D341Med (cell line): ENCODE measurements at regions not wholly inside any gene's neighbourhood (a gene's known extent, or its start where the extent isn't known, plus 50 kb on each side); places are given as distances from the start of the nearest gene placed in this dataset.

Experiments
- DNase-seq: peaks from one replicate; pipeline ENCODE4 v3.0.0; 2012; ENCODE audit warnings: low spot score

DNA sequence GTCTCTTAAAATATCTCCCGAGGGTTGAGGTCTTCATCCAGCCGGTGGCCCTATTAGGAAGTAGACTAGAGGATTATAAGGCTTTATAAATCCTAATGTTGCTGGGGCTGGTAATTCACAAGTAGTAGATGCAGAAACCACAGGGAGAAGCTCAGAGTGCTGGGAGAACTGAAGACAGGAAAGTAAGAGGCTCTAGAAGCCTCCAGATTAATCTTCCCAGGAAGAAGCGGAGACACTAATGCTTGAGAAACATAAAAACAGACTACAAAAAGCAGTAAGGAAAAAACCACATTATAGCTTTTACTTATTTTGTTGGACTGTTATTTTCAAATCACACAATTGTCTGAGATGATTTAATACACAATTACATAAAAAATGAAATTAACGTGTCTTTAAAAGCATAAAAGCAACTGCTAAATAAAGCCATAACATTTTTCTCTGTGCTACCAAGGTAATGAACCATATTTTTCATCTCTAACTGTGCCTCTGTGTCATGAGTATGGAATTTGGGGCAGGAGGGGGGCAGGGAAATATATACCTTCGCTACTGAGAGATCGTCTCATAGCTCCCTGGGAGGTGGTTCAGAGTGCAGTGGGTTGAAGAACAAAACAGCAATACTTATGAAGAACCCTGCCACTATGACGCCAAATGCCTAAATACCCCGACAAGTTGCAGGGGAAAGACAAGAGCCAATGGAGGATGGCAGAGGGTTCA is 806.2 kb upstream of the WWC1 start:
- DNase-seq, result no peak

DNA sequence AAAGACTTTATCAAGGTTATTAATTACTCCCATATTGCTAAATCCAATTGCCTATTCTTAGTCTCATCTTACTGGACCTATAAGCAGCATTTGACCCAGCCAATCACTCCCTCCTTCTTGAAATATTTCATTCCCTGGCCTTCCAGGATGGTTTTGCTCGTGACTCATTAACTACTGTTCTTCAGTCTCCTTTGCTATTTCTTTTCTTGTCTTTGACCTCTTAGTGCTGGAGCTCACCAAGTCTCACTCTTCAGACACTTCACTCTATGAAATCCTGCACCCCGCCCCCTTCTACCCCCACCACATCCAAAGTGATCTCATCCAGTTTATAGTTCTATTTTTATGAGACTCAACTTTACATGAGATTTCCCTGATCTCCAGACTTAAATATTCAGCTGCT is 803.1 kb upstream of the WWC1 start:
- no peak for DNase-seq

- DNase-seq, result no peak
These were observed 802.2 kb upstream of the WWC1 start for GRCh38 chr5:167489202-167489601.

DNA sequence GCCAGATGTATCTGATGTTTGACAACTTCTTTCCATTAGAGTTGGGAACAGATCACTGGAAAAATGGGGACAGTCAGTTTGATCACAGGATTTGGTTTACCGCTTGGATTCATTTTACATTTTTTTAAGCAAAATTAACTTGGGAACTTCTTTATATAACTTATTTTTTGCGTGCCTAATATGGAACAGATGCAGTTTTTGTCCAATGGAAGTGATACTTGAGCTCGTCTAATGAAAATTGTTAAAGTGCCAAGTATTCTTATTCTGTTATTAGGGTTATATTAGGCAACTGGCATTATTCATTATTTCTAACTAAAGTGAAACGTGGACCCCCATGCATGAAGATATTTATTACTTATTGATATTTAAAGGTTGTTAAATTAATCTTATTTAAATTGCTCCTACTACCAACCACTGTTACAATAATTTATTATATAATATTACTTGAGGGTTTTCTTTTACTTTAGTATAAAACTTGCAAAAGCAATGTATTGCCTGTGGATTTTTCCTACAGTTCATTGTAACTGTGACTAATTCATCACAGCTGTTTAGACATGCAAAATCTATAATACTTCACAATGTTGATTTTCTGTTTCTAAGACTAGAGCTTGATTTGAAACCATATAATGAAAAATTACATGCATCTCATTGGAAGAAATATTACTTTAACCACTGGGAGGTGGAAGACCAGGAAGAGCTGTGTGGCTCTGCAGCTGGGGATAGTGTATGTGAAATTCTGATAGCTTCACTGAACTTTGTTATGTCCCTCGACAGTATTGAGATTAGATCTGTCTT is 787.3 kb upstream of the WWC1 start:
- no peak for DNase-seq

GRCh38 chr5:167507463-167508233 is 783.8 kb upstream of the WWC1 start:
- DNase-seq, result no peak

DNA sequence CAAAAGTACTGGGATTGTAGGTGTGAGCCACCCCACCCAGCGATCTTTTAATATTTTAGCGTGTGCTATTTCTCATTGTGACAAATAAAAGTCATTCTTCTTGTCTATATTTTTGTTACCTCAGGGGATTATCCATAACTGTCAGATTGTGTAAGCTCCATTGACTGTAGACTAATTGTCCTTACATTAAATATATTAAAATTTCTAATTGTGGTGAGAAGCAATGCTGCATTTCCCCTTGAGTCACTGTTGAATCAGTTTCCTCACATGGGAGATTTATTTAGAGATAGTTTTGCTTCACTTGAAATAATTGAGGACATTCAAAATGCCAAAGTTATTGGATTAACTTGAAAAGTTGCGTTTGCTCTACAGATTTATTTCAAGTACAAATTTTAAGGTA is 782.4 kb upstream of the WWC1 start:
- no peak for DNase-seq

GRCh38 chr5:167511276-167511675 is 780.2 kb upstream of the WWC1 start:
- no peak for DNase-seq

DNA sequence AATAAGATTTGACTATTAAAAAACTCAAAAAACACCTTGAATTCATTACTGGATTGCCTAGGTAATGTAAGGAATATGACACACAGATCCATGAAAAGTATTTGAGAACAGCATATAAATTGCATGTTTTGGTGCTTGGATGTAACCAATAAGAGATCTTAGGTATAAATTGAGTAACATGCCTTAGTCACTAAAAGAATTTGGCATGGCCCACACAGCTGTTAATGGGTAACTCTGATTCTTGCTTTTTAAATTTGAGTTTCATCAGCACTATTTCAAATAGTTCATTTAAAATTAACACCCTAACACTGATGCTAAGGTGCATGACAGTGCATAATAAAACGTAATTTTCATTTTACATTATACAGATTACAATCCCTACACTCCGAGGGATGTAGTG is 779.3 kb upstream of the WWC1 start:
- no peak for DNase-seq

GRCh38 chr5:167513381-167513780 is 778.1 kb upstream of the WWC1 start:
- no peak for DNase-seq

DNA sequence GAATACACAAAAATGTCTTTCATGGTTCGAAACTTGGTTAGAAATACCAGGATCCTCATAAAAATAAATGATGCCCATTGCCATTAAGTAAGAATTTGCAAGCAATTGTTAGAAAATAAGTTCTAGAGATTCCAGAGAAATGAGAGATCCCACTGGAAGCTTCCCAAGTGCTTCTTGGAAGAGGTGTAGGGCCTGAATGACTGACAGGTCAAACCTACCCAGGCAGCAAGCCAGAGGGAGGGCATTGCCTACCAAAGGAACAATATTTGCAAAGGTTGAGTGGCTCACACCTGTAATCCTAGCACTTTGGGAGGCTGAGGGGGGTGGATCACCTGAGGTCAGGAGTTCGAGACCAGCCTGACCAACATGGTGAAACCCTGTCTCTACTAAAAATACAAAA is 777.0 kb upstream of the WWC1 start:
- DNase-seq, result no peak

DNA sequence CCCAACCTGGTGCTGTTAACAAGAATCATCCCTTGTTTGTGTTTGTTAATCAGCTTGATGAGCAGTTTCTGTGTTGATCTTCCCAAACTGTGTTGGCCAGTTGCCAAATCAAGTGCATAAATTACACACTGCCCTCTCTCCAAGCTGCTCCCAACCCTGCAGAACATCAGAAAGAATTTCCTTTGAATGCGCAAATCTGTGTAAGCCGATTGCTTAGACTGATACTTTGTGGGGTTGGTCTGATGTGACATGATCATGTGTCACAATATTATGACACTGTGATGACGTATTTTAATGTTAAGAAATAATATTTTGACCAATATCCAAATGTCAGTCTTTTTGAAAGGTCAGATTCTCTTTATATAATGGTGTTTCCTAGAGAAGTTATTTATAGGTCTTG is 766.4 kb upstream of the WWC1 start:
- peak; percentile 18 for DNase-seq

DNA sequence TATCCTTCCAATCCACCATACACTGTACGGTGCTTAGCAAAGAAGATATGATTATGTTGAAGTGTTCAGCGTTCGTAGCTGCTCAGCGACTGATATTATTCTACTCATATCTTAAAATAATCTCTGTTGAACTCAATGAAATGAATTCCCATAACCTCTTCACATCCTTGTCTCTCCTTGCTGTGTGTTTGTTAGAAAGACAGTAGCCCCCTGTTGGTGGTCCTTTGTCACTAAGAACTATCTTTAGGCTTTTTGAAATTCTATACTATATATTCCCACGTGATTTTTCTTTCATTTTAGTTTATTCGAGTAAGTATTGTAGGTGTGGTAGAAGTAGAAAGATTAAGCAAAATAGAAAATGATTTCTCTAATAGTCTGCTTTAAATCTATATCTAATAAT is 762.8 kb upstream of the WWC1 start:
- DNase-seq, result no peak

DNA sequence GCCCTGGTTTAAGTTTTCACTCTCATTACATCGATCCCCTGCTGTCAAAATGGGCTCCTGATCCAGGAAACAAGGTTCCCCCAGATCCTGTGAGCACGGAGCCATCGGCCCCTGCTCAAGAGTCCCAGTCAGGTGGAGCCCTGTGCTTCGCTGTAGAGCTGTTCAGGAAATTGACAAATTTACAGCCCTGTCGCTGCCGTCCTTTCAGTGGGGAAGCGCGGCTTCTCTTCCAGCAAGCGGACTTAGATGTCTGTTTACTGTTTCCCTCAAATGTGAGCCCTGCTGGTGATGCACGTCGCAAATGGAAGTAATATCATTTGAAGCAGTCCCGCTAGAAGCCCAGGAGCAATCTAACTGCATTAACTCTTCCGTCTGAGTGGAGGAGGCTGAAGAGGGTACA is 760.9 kb upstream of the WWC1 start:
- DNase-seq, result no peak

DNA sequence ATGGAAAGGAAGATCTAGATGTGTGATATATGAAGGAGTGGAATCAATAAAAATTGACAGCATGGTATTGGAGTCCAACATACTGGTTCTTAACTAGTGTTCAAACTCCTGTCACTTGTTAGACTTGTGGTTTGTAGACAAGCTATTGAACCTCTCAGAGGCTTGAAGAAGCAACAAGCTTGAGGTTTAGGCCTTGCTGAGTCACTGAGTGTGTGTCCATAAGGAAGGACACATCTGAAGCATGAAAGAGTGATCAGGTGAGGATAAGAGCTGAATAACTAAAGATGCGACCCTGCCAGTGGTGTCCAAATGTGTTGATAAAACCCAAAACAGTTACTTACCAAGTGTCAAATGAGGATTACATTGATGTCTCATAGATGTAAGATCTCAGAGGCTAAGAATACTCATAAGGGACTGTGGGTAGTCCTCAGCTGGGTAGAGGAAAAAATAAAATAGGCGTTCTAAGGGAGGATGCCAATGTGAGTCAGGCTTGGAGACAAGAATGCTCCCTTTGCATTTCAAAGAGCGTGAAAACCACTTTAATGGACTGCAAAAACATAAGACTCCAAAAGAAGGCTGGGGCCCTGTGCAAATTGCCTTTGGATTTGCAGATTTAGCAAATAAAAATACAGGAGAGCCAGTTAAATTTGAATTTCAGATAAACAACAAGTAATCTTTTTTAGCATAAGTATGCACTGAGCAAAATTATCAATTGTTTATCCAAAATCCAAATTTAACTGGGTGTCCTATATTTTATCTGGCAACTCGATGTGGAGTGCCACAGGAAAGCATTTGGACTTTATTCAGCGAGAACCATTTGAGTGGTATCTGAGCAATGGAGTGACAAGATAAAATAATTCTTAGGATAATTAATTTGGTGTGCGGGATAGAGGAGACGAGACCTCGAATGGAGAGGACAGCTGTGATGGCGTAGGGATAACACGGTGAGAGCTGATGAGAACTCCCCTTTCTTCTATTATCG is 757.3 kb upstream of the WWC1 start:
- DNase-seq, result no peak

- no peak for DNase-seq
These were observed 751.7 kb upstream of the WWC1 start for GRCh38 chr5:167539747-167540146.

GRCh38 chr5:167546270-167546669 is 745.2 kb upstream of the WWC1 start:
- DNase-seq, result no peak

GRCh38 chr5:167552356-167552755 is 739.1 kb upstream of the WWC1 start:
- DNase-seq, result no peak

DNA sequence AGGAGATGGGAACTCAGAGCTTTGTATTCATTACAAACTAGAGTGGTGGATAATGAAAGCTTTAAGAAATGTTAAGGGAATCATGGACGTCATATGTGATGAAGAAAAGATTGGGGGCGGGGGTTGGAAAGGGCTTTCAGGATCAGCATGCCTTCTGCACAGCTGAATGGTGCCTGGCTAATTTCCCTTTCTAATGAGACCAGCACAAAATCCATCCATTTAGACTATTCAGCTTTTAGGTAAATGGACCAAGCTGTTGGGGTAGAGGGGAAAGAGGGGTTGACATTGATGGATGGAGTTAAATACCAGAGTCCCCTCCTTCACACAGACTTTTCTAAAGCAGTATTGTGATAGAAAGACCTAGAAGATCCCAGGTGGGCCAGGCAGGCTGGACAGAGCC is 737.9 kb upstream of the WWC1 start:
- no peak for DNase-seq

DNA sequence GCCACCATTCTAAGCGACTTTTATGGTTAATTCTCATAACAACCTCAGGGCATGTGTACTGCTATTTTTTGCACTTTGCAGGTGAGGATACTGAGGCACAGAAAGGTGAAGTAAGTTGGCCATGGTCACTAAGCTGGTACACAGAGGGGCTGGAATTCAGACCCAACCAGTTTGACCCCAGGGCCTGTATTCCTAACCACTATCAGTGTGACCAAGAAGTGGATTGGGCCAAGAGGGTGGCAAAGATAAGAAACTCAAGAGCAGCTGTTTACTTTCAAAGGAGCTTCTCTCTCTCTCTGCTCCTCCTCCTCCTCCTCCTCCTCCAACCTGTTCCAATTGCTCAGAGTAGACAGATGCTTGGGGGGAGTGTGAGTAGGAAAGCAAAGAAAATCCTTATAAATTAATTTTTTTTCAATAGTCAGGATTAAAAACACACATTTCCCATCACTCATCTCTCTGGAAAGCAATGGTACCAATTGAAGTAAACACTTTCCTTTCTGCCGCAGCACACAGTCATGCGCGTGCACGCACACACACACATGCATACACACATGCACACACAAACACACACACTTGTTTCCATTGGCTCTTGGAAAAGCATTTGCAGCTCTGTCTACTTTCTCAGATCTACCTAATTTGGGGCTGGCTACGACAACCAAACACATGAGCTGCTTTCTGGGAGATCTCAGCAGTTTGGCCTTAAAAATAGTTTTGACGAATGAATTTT is 736.7 kb upstream of the WWC1 start:
- DNase-seq, result no peak

- DNase-seq, result no peak
These were observed 735.8 kb upstream of the WWC1 start for GRCh38 chr5:167555565-167556166.

GRCh38 chr5:167557359-167557758 is 734.1 kb upstream of the WWC1 start:
- no peak for DNase-seq
